ENCODE measurements at regions not wholly inside any gene's neighbourhood (a gene's known extent, or its start where the extent isn't known, plus 50 kb on each side); places are given as distances from the start of the nearest gene placed in this dataset.

DNA sequence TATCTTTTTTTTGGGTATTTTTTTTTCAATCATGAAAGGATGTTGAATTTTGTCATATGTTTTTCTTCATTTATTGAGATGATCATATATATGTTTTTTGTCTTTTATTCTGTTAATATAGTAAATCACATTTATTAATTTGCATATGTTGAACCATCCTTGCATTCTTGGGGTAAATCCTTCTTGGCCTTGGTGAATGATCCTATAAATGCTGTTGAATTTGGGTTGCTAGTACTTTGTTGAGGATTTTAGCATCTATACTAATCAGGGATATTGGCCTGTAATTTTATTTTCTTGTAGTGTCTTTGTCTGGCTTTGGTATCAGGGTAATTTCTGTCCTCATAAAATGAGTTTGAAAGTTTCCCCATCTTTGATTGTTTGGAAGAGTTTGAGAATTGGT lies 199.9 kb downstream of the B3GLCT start:
- TF ChIP-seq, protein P1, sequence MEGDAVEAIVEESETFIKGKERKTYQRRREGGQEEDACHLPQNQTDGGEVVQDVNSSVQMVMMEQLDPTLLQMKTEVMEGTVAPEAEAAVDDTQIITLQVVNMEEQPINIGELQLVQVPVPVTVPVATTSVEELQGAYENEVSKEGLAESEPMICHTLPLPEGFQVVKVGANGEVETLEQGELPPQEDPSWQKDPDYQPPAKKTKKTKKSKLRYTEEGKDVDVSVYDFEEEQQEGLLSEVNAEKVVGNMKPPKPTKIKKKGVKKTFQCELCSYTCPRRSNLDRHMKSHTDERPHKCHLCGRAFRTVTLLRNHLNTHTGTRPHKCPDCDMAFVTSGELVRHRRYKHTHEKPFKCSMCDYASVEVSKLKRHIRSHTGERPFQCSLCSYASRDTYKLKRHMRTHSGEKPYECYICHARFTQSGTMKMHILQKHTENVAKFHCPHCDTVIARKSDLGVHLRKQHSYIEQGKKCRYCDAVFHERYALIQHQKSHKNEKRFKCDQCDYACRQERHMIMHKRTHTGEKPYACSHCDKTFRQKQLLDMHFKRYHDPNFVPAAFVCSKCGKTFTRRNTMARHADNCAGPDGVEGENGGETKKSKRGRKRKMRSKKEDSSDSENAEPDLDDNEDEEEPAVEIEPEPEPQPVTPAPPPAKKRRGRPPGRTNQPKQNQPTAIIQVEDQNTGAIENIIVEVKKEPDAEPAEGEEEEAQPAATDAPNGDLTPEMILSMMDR (IDR thresholded peaks at IDR 0.05) = no peak
- TF ChIP-seq POLR2A (IDR thresholded peaks at IDR 0.05) = no peak
